Hepatocyte (in vitro differentiated cells): ENCODE measurements at regions not wholly inside any gene's neighbourhood (a gene's known extent, or its start where the extent isn't known, plus 50 kb on each side); places are given as distances from the start of the nearest gene placed in this dataset.

Experiments
- DNase-seq: peaks from one replicate; pipeline ENCODE4 v3.0.0-alpha.2; 2016; ENCODE audit warnings: low spot score
- H2AFZ ChIP-seq: fragments of 200-600 bp; sonication (generic); 2 replicates; pipeline ENCODE4 v1.6.0; 2016; ENCODE audit warnings: antibody characterized with exemption, mild to moderate bottlenecking
- H3K27ac ChIP-seq: fragments of 200-600 bp; sonication (generic); 2 replicates; pipeline ENCODE4 v1.5.1; 2016; ENCODE audit warnings: mild to moderate bottlenecking
- H3K27me3 ChIP-seq: fragments of 200-600 bp; sonication (generic); 2 replicates; pipeline ENCODE4 v1.6.1; 2016
- H3K36me3 ChIP-seq: fragments of 200-600 bp; sonication (generic); replicated peaks from 2 replicates; pipeline ENCODE4 v1.5.1; 2016; ENCODE audit warnings: low read depth; ENCODE audit not compliant: insufficient read depth
- H3K4me1 ChIP-seq: fragments of 200-600 bp; sonication (generic); 2 replicates; pipeline ENCODE4 v1.5.1; 2016; ENCODE audit warnings: mild to moderate bottlenecking, moderate library complexity; ENCODE audit not compliant: insufficient read depth
- H3K4me2 ChIP-seq: fragments of 200-600 bp; sonication (generic); 2 replicates; pipeline ENCODE4 v1.6.0; 2016
- H3K4me3 ChIP-seq: fragments of 200-600 bp; sonication (generic); 2 replicates; pipeline ENCODE4 v1.5.1; 2016; ENCODE audit warnings: mild to moderate bottlenecking
- H3K79me2 ChIP-seq: fragments of 200-600 bp; sonication (generic); 2 replicates; pipeline ENCODE4 v1.6.0; 2017; ENCODE audit warnings: mild to moderate bottlenecking
- H3K9me2 ChIP-seq: fragments of 200-600 bp; sonication (generic); replicated peaks from 2 replicates; pipeline ENCODE4 v1.6.0; 2017; ENCODE audit warnings: mild to moderate bottlenecking; ENCODE audit not compliant: insufficient read depth
- H3K9me3 ChIP-seq: fragments of 200-600 bp; sonication (generic); 2 replicates; pipeline ENCODE4 v1.5.1; 2016; ENCODE audit warnings: low read depth, mild to moderate bottlenecking
- H4K20me1 ChIP-seq: fragments of 200-600 bp; sonication (generic); 2 replicates; pipeline ENCODE4 v1.6.0; 2016; ENCODE audit warnings: mild to moderate bottlenecking; ENCODE audit not compliant: insufficient read depth, poor library complexity, severe bottlenecking
- EZH2 ChIP-seq: fragments of 200-600 bp; sonication (generic); IDR thresholded peaks from 2 replicates; pipeline ENCODE4 v1.6.1; 2016; ENCODE audit warnings: antibody characterized with exemption, mild to moderate bottlenecking, borderline replicate concordance
- EZH2phosphoT487 ChIP-seq: fragments of 200-600 bp; sonication (generic); IDR thresholded peaks from one replicate; pipeline ENCODE4 v1.6.1; 2018; ENCODE audit warnings: antibody characterized with exemption, mild to moderate bottlenecking, low read depth, moderate library complexity; ENCODE audit not compliant: unreplicated experiment, severe bottlenecking
- WGBS: methylation state at CpG from one replicate; pipeline ENCODE4 v1.1.6; 2016; ENCODE audit warnings: low lambda C conversion rate; ENCODE audit errors: missing lambda C conversion rate; 5-methylcytosine and 5-hydroxymethylcytosine counted together
- TF ChIP-seq, protein P1 (sequence below): fragments of 200-600 bp; sonication (generic); IDR thresholded peaks from 2 replicates; pipeline ENCODE4 v1.5.1; 2016; ENCODE audit warnings: antibody characterized with exemption, mild to moderate bottlenecking; ENCODE audit not compliant: poor library complexity

DNA sequence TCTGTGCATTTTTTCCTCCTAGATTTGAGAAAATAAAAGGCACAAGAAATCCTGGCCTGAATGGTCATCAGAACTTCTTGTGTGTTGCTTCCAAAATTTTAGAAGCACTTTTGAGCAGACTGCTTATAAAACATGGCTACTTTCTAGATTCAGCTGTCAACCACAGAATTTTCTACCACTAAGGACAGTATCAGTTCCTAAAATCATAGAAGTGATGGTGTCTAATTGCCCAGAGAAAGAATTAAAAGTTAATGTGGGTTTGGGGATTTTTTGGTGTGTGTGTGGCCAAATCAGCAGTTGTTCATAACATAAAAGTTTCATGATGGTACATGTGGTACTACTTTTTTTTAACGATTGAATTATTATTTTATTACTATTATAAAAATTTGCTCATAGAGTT lies 171.4 kb upstream of the SNX7 start:
- Histone ChIP-seq H3K27me3 (no peaks in the 10 kb centered on the region), H3K79me2 (no peaks in the 10 kb centered on the region), H3K9me3 (no peaks in the 10 kb centered on the region), H3K4me2 (no peak overlapping the region), H2AFZ (no peak overlapping the region), H3K4me1 (no peaks in the 10 kb centered on the region), H3K27ac (no peak overlapping the region), H3K9me2 (no peaks in the 10 kb centered on the region), H3K36me3 (no peaks in the 10 kb centered on the region), H4K20me1 (no peaks in the 10 kb centered on the region), H3K4me3 (no peak overlapping the region)
- TF ChIP-seq EZH2 = no peak
- TF ChIP-seq, protein P1, sequence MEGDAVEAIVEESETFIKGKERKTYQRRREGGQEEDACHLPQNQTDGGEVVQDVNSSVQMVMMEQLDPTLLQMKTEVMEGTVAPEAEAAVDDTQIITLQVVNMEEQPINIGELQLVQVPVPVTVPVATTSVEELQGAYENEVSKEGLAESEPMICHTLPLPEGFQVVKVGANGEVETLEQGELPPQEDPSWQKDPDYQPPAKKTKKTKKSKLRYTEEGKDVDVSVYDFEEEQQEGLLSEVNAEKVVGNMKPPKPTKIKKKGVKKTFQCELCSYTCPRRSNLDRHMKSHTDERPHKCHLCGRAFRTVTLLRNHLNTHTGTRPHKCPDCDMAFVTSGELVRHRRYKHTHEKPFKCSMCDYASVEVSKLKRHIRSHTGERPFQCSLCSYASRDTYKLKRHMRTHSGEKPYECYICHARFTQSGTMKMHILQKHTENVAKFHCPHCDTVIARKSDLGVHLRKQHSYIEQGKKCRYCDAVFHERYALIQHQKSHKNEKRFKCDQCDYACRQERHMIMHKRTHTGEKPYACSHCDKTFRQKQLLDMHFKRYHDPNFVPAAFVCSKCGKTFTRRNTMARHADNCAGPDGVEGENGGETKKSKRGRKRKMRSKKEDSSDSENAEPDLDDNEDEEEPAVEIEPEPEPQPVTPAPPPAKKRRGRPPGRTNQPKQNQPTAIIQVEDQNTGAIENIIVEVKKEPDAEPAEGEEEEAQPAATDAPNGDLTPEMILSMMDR = no peak
- no peak for TF ChIP-seq EZH2phosphoT487
- DNase-seq = no peak
- 76% methylated on average over 1 of the region's 1 CpG for WGBS

DNA sequence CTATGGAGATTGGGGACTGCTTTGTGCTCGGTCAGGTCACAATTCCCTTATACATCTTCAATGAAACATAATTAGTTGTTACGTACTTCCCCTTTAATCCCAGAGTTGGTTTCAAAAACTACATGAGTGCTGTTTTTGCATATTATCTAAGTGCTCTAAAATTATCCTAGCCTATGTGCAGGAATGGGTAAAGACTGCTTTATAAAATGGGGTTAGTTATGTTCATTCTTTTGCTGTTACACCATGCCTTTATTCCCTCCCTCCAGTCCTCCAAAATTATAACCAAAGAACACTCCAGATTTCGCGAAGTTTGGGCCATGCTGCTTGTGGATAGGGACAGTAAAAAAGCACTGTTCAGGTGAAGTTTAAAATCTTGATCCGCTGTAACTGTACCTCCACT lies 173.9 kb upstream of the SNX7 start:
- H2AFZ ChIP-seq = no peak overlapping the region

DNA sequence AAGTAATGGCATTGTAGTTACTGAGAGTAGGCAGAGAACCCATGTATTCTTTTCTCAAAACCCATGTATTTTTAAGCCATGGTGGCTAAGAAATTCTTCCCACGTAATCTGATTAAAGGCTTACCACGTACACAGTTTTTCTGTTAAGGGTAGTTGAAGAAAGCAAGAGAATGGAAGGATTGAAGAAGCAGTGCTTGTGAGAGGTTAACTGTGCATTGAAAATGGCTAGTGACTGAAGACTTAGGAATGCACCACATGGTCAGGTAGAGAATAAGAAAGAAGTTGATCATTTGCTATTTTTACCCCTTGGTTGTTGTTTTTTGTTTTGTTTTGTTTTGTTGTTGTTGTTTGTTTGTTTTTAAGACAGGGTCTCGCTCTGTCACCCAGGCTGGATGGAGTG lies 178.9 kb upstream of the SNX7 start:
- DNase-seq = no peak
- no peak overlapping the region for H3K27ac ChIP-seq
- no peak overlapping the region for H2AFZ ChIP-seq
- no peak overlapping the region for H3K4me2 ChIP-seq
- no peak for TF ChIP-seq EZH2phosphoT487
- TF ChIP-seq EZH2 = no peak
- TF ChIP-seq, protein P1 = no peak
- H4K20me1 ChIP-seq = no peaks in the 10 kb centered on the region
- H3K27me3 ChIP-seq = no peaks in the 10 kb centered on the region
- H3K79me2 ChIP-seq = no peaks in the 10 kb centered on the region
- no peaks in the 10 kb centered on the region for H3K36me3 ChIP-seq
- 98% methylated on average over 3 of the region's 3 CpGs for WGBS
- no peak overlapping the region for H3K4me3 ChIP-seq
- H3K9me2 ChIP-seq = no peaks in the 10 kb centered on the region
- no peaks in the 10 kb centered on the region for H3K9me3 ChIP-seq
- no peaks in the 10 kb centered on the region for H3K4me1 ChIP-seq

More for the DNA sequence above, 173.9 kb upstream of the SNX7 start:
- no peak overlapping the region for H3K27ac ChIP-seq
- H3K4me3 ChIP-seq = no peak overlapping the region
- 93% methylated on average over 5 of the region's 5 CpGs for WGBS
- H4K20me1 ChIP-seq = no peaks in the 10 kb centered on the region
- no peaks in the 10 kb centered on the region for H3K36me3 ChIP-seq
- TF ChIP-seq, protein P1 = no peak
- TF ChIP-seq EZH2phosphoT487 (no peak), EZH2 (no peak)
- H3K4me1 ChIP-seq = no peaks in the 10 kb centered on the region
- no peak for DNase-seq
- no peak overlapping the region for H3K4me2 ChIP-seq
- no peaks in the 10 kb centered on the region for H3K79me2 ChIP-seq
- H3K9me2 ChIP-seq = no peaks in the 10 kb centered on the region
- H3K27me3 ChIP-seq = no peaks in the 10 kb centered on the region
- H3K9me3 ChIP-seq = no peaks in the 10 kb centered on the region

DNA sequence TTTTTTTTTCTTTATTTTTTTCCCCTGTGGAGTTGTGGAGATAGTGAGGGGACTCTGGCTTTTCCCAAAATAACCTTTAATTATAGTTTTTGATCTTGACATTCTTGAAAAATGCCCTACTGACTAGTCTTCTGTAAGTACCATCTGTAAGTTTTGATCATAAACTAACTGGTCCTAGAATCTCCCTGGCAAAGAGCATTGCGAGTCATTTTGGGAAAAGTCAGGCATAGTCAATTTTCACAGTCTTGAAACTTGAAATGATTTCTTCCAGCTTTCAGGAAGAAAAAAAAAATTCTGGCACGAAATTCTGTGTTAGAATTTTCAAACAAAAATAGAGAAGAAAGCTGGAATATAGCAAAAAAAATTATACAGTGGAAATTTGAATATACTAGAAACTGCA lies 181.2 kb upstream of the SNX7 start:
- Histone ChIP-seq H3K79me2 (no peaks in the 10 kb centered on the region), H3K4me2 (no peak overlapping the region), H4K20me1 (no peaks in the 10 kb centered on the region), H3K36me3 (no peaks in the 10 kb centered on the region), H3K27ac (no peak overlapping the region), H3K4me1 (no peaks in the 10 kb centered on the region), H3K27me3 (no peaks in the 10 kb centered on the region), H3K4me3 (no peak overlapping the region), H2AFZ (no peak overlapping the region), H3K9me3 (no peaks in the 10 kb centered on the region), H3K9me2 (no peaks in the 10 kb centered on the region)
- TF ChIP-seq, protein P1 = no peak
- TF ChIP-seq EZH2 = no peak
- no peak for TF ChIP-seq EZH2phosphoT487
- 67% methylated on average over 2 of the region's 2 CpGs for WGBS
- DNase-seq = no peak
